MM.1S (cell line): ENCODE measurements at regions not wholly inside any gene's neighbourhood (a gene's known extent, or its start where the extent isn't known, plus 50 kb on each side); places are given as distances from the start of the nearest gene placed in this dataset.

Experiments
- EZH2 ChIP-seq: fragments of 300-600 bp; sonication (generic); optimal IDR thresholded peaks from 2 replicates; pipeline ENCODE3; 2017; ENCODE audit warnings: low read depth, mild to moderate bottlenecking, antibody characterized with exemption, low read length, mixed read lengths
- EZH2phosphoT487 ChIP-seq: fragments of 300-600 bp; sonication (generic); IDR thresholded peaks from 2 replicates; pipeline ENCODE4 v1.6.1; 2018; ENCODE audit warnings: antibody characterized with exemption, low read length
- TF ChIP-seq, protein P1 (sequence below): fragments of 300-600 bp; sonication (generic); IDR thresholded peaks from 2 replicates; pipeline ENCODE4 v1.5.1; 2016; ENCODE audit warnings: antibody characterized with exemption, low read length, mixed read lengths

DNA sequence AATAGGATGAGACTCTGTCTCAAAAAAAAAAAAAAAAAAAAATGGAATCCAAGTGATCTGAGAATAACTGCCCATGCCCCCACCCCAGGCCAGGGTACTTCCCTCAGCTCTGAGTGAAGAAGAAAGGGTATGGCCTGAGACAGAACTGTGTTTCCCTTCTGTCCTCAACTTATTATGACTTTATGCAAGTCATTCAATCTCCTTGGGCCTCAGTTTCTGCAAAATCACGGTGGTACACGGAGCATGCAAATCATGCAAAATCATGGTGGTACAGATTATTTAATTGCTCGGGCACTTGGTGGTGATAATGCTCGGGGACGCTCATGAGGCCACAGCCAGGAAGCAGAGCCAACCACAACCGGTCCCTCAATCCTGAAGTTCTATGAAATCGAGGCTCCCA lies 56.5 kb upstream of the TBX3 start:
- TF ChIP-seq EZH2phosphoT487, result no peak
- TF ChIP-seq, protein P1, sequence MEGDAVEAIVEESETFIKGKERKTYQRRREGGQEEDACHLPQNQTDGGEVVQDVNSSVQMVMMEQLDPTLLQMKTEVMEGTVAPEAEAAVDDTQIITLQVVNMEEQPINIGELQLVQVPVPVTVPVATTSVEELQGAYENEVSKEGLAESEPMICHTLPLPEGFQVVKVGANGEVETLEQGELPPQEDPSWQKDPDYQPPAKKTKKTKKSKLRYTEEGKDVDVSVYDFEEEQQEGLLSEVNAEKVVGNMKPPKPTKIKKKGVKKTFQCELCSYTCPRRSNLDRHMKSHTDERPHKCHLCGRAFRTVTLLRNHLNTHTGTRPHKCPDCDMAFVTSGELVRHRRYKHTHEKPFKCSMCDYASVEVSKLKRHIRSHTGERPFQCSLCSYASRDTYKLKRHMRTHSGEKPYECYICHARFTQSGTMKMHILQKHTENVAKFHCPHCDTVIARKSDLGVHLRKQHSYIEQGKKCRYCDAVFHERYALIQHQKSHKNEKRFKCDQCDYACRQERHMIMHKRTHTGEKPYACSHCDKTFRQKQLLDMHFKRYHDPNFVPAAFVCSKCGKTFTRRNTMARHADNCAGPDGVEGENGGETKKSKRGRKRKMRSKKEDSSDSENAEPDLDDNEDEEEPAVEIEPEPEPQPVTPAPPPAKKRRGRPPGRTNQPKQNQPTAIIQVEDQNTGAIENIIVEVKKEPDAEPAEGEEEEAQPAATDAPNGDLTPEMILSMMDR, result no peak
- TF ChIP-seq EZH2, result no peak
